Smooth muscle cell (in vitro differentiated cells): ENCODE measurements at regions not wholly inside any gene's neighbourhood (a gene's known extent, or its start where the extent isn't known, plus 50 kb on each side); places are given as distances from the start of the nearest gene placed in this dataset.

ENCODE experiments used
- DNase-seq: peaks from one replicate; lab custom pipeline; 2025; ENCODE audit not compliant: unreplicated experiment; lab: John Stamatoyannopoulos, UW
- H2AFZ ChIP-seq: fragments of 200-600 bp; sonication (generic); 2 replicates; pipeline ENCODE4 v1.6.0; 2016; ENCODE audit warnings: antibody characterized with exemption, low read depth, mild to moderate bottlenecking
- H3F3A ChIP-seq: fragments of 200-600 bp; sonication (generic); 2 replicates; pipeline ENCODE4 v1.6.0; 2017; ENCODE audit warnings: antibody characterized with exemption, low read depth
- H3K27ac ChIP-seq: fragments of 200-600 bp; sonication (generic); 2 replicates; pipeline ENCODE4 v1.5.1; 2016; ENCODE audit warnings: low read depth, mild to moderate bottlenecking
- H3K27me3 ChIP-seq: fragments of 200-600 bp; sonication (generic); 2 replicates; pipeline ENCODE4 v1.6.1; 2016; ENCODE audit warnings: low read depth, mild to moderate bottlenecking
- H3K36me3 ChIP-seq: fragments of 200-600 bp; sonication (generic); 2 replicates; pipeline ENCODE4 v1.5.1; 2016; ENCODE audit warnings: low read depth
- H3K4me1 ChIP-seq: fragments of 200-600 bp; sonication (generic); 2 replicates; pipeline ENCODE4 v1.5.1; 2016; ENCODE audit warnings: low read depth
- H3K4me2 ChIP-seq: fragments of 200-600 bp; sonication (generic); 2 replicates; pipeline ENCODE4 v1.6.0; 2016; ENCODE audit warnings: mild to moderate bottlenecking
- H3K4me3 ChIP-seq: fragments of 200-600 bp; sonication (generic); 2 replicates; pipeline ENCODE4 v1.5.1; 2016; ENCODE audit warnings: mild to moderate bottlenecking
- H3K79me2 ChIP-seq: fragments of 200-600 bp; sonication (generic); 2 replicates; pipeline ENCODE4 v1.6.0; 2016; ENCODE audit warnings: low read depth, mild to moderate bottlenecking
- H3K9ac ChIP-seq: fragments of 200-600 bp; sonication (generic); 2 replicates; pipeline ENCODE4 v1.6.0; 2016; ENCODE audit warnings: low read depth
- H3K9me3 ChIP-seq: fragments of 200-600 bp; sonication (generic); replicated peaks from 2 replicates; pipeline ENCODE4 v1.5.1; 2016; ENCODE audit warnings: low read depth
- H4K20me1 ChIP-seq: fragments of 200-600 bp; sonication (generic); 2 replicates; pipeline ENCODE4 v1.6.0; 2016; ENCODE audit warnings: low read depth
- WGBS: methylation state at CpG from one replicate; pipeline ENCODE4 v1.1.7; 2016; ENCODE audit warnings: low lambda C conversion rate; 5-methylcytosine and 5-hydroxymethylcytosine counted together
- TF ChIP-seq, protein P1 (sequence below): fragments of 200-600 bp; sonication (generic); IDR thresholded peaks from 2 replicates; pipeline ENCODE4 v1.5.1; 2017; ENCODE audit warnings: borderline replicate concordance, mild to moderate bottlenecking, antibody characterized with exemption; ENCODE audit not compliant: insufficient read depth, poor library complexity, severe bottlenecking

DNA sequence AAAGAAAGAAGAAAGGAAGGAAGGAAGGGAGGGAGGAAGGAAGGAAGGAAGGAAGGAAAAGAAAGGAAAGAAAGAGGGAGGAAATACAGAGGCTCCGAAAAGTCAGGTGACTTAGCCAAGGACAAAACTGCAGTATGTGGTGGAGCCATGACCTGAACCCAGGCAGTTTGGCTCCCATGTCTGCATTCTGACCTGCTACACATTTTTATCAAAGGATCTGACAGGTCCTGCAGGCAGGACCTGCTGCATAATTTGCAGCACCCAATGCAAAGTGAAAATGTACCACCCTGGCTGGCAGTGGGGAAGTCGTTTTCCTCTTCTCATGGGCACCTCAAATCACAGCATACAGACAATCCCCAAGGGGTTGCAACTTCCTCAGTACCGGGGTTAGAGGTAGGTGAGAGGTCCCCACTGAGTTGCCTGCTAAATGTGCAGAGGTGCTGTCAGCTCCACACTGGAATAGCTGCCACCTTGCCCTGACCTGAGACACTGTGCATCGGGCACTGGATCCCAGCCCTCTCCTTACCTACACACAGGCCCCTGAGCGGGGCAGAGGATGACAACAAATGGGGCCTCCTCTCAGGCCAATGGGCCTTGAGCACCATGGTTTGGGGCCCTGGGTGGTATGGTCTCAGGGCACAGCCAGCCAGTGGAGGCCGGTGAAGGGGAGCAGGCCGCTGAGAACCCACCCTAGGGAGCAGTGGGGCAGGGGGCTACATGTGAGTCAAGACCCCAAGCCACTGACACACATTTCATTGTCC is 175.1 kb downstream of the SHQ1 start:
- Histone ChIP-seq H3K9me3 (no peaks in the 10 kb centered on the region), H3K27ac (no peak overlapping the region), H3K79me2 (no peaks in the 10 kb centered on the region), H3K4me3 (no peak overlapping the region), H3K9ac (no peak overlapping the region), H3F3A (no peaks in the 10 kb centered on the region), H3K36me3 (no peaks in the 10 kb centered on the region), H3K4me1 (no peaks in the 10 kb centered on the region), H3K27me3 (peaks cover 12% of the 10 kb centered on the region), H3K4me2 (no peak overlapping the region), H4K20me1 (no peaks in the 10 kb centered on the region), H2AFZ (no peak overlapping the region)
- TF ChIP-seq, protein P1, sequence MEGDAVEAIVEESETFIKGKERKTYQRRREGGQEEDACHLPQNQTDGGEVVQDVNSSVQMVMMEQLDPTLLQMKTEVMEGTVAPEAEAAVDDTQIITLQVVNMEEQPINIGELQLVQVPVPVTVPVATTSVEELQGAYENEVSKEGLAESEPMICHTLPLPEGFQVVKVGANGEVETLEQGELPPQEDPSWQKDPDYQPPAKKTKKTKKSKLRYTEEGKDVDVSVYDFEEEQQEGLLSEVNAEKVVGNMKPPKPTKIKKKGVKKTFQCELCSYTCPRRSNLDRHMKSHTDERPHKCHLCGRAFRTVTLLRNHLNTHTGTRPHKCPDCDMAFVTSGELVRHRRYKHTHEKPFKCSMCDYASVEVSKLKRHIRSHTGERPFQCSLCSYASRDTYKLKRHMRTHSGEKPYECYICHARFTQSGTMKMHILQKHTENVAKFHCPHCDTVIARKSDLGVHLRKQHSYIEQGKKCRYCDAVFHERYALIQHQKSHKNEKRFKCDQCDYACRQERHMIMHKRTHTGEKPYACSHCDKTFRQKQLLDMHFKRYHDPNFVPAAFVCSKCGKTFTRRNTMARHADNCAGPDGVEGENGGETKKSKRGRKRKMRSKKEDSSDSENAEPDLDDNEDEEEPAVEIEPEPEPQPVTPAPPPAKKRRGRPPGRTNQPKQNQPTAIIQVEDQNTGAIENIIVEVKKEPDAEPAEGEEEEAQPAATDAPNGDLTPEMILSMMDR, result no peak
- DNase-seq, result no peak
- 75% methylated on average over 7 of the region's 7 CpGs for WGBS

DNA sequence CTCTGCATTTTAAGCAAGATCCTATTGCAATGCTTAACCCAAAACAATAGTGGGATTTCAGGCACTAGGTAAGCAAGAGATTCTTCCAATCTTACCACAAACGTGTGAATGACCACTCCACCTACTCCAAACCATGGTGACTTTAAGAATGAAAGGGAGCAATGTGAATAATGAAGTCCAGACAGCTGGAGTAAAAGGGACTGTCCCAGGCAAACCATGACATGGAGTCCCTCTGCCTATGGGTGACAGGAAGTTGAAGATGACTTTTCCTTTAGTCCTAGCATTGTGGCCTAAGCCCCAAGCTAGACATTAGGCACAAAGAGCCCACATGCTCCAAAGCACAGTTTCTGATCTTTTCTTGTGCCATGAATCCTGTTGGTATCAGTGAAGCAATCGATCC is 179.0 kb downstream of the SHQ1 start:
- 74% methylated on average over 2 of the region's 2 CpGs for WGBS
- Histone ChIP-seq H3K4me3 (no peak overlapping the region), H3K9ac (no peak overlapping the region), H3K4me2 (no peak overlapping the region), H3K27me3 (peaks cover 12% of the 10 kb centered on the region), H3K27ac (no peak overlapping the region), H2AFZ (no peak overlapping the region), H3F3A (no peaks in the 10 kb centered on the region), H3K79me2 (no peaks in the 10 kb centered on the region), H3K9me3 (no peaks in the 10 kb centered on the region), H3K36me3 (no peaks in the 10 kb centered on the region), H3K4me1 (no peaks in the 10 kb centered on the region), H4K20me1 (no peaks in the 10 kb centered on the region)
- no peak for DNase-seq
- TF ChIP-seq, protein P1, result no peak

DNA sequence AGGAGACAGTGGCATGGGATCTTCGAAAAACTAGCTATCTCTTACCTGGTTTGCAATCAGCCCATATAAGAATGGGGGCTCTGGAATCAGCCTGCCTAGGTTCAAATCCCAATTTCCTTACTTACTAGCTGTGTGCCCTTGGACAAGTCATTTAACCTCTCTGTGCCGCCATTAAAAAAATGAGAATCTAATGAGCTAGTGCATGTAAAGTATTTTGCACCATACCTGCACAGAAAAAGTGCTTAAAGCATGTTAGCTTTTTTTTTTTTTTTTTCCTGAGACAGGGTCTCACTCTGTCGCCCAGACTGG is 181.8 kb downstream of the SHQ1 start:
- Histone ChIP-seq H4K20me1 (no peaks in the 10 kb centered on the region), H3K27me3 (peaks cover 12% of the 10 kb centered on the region), H3K27ac (no peak overlapping the region), H3K4me3 (no peak overlapping the region), H3K4me2 (no peak overlapping the region), H3K9ac (no peak overlapping the region), H3K9me3 (no peaks in the 10 kb centered on the region), H3F3A (peaks cover 5% of the 10 kb centered on the region), H3K79me2 (no peaks in the 10 kb centered on the region), H3K36me3 (no peaks in the 10 kb centered on the region), H2AFZ (no peak overlapping the region), H3K4me1 (peaks cover 4% of the 10 kb centered on the region)
- WGBS, result 82% methylated on average over 3 of the region's 3 CpGs
- TF ChIP-seq, protein P1, result no peak
- DNase-seq, result no peak

DNA sequence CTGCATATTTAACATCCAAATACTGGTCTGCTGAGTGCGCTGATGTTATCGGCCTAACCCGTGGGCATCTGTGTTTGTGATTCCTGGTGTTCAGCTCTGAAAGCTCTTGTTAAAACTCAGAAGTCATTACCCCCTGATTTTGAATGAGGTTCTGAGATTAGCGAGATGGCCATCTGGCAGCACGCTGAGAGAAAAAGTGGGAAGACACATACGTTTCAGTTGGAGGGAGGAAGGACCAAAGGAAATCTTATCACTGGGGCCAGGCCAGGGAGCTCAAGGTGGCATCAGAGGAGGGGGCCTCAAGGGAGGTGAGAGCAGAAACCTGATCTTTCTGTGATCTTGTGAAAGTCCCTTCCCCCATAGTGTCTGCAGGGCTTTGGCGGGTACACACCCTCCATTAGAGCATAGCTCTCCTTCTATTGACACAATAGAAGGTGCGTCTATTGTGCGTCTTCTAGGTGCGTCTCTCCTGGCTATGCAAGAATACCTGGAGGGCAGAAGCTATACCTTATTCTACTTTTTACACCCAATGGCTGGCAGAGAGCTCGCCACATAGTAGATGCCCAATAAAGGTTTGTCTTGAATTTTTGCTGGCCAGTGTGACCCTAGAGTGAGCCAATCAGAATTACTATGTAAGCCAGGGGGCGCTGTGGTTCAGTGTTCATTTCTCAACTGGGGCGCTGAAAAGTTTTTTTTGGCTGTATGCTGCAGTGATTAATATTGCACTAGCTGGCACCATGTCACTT is 182.4 kb downstream of the SHQ1 start:
- no peak overlapping the region for H3K4me3 ChIP-seq
- H3K27me3 ChIP-seq, result peaks cover 7% of the 10 kb centered on the region
- WGBS, result 47% methylated on average over 13 of the region's 13 CpGs
- DNase-seq, result no peak
- no peaks in the 10 kb centered on the region for H3K79me2 ChIP-seq
- H3K36me3 ChIP-seq, result no peaks in the 10 kb centered on the region
- H3F3A ChIP-seq, result peaks cover 5% of the 10 kb centered on the region
- H4K20me1 ChIP-seq, result no peaks in the 10 kb centered on the region
- H3K4me2 ChIP-seq, result no peak overlapping the region
- H3K9me3 ChIP-seq, result no peaks in the 10 kb centered on the region
- H2AFZ ChIP-seq, result no peak overlapping the region
- TF ChIP-seq, protein P1, result peak; percentile 49
- no peak overlapping the region for H3K27ac ChIP-seq
- no peak overlapping the region for H3K9ac ChIP-seq
- H3K4me1 ChIP-seq, result peaks cover 4% of the 10 kb centered on the region
